IPS-20b (cell line): ENCODE measurements at regions not wholly inside any gene's neighbourhood (a gene's known extent, or its start where the extent isn't known, plus 50 kb on each side); places are given as distances from the start of the nearest gene placed in this dataset.
"Not testable (repeated sequence)": the region's sequence is repeated elsewhere in the genome, so short reads cannot be mapped to it uniquely, and the experiment has no call there.

ENCODE experiments used
- H3K27ac ChIP-seq: one replicate; pipeline ENCODE4 v1.5.1; 2013; ENCODE audit warnings: low read length
- H3K27me3 ChIP-seq: 2 replicates; pipeline ENCODE4 v1.6.1; 2013; ENCODE audit warnings: mild to moderate bottlenecking, low read length, inconsistent platforms; ENCODE audit not compliant: insufficient read depth
- H3K36me3 ChIP-seq: 2 replicates; pipeline ENCODE4 v1.6.1; 2013; ENCODE audit warnings: low read depth, mild to moderate bottlenecking, inconsistent platforms, low read length, moderate library complexity; ENCODE audit not compliant: insufficient read depth
- H3K4me1 ChIP-seq: 2 replicates; pipeline ENCODE4 v1.6.1; 2013; ENCODE audit warnings: mild to moderate bottlenecking, control low read depth, inconsistent platforms, low read length, moderate library complexity; ENCODE audit not compliant: insufficient read depth
- H3K4me3 ChIP-seq: 2 replicates; pipeline ENCODE4 v1.5.1; 2013; ENCODE audit warnings: mild to moderate bottlenecking, low read length, inconsistent platforms
- H3K9ac ChIP-seq: 2 replicates; pipeline ENCODE4 v1.6.1; 2013; ENCODE audit warnings: low read depth, mild to moderate bottlenecking, inconsistent platforms, low read length, moderate library complexity
- H3K9me3 ChIP-seq: 2 replicates; pipeline ENCODE4 v1.6.1; 2013; ENCODE audit warnings: mild to moderate bottlenecking, low read depth, low read length, inconsistent platforms; ENCODE audit not compliant: insufficient read depth

GRCh38 chr7:81045491-81046030, 126.7 kb upstream of the SEMA3C start:
- no peaks in the 10 kb centered on the region for H3K27me3 ChIP-seq
- no peak overlapping the region for H3K9ac ChIP-seq
- H3K4me3 ChIP-seq, result no peak overlapping the region
- no peaks in the 10 kb centered on the region for H3K4me1 ChIP-seq
- H3K9me3 ChIP-seq, result peaks cover 12% of the 10 kb centered on the region; the same call in 1 of the 2 replicates
- H3K36me3 ChIP-seq, result no peaks in the 10 kb centered on the region
- H3K27ac ChIP-seq, result no peak overlapping the region

DNA sequence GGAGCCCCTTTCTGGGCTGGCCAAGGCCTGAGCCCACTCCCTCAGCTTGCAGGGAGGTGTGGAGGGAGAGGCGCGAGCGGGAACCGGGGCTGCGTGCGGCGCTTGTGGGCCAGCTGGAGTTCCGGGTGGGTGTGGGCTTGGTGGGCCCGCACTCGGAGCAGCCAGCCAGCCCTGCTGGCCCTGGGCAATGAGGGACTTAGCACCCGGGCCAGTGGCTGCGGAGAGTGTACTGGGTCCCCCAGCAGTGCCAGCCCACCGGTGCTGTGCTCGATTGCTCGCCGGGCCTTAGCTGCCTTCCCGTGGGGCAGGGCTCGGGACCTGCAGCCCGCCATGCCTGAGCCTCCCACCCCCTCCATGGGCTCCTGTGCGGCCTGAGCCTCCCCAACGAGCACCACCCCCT, 123.8 kb upstream of the SEMA3C start:
- H3K27me3 ChIP-seq, H3K9ac ChIP-seq, H3K9me3 ChIP-seq, H3K36me3 ChIP-seq, H3K4me1 ChIP-seq, H3K4me3 ChIP-seq, H3K27ac ChIP-seq: not testable (repeated sequence)

DNA sequence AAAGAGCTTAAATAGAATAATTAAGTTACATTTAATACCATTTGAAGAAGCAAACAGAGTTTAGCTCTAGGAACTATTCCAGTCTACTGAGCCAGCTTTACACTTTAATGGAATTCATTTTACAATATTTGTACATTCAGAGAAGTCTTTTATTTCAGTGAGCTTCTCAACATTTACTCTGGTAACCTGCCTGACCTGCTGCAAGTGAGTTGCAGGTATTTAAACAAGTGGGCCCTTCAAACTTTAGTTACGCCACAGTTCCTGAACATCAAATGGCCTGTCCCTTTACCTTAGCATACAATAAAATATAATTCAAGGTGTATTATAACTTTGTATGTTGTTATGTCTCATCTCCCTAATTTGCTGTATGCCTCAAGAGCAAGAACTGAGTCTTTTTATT, 121.6 kb upstream of the SEMA3C start:
- Histone ChIP-seq H3K27ac (no peak overlapping the region), H3K4me3 (no peak overlapping the region)

DNA sequence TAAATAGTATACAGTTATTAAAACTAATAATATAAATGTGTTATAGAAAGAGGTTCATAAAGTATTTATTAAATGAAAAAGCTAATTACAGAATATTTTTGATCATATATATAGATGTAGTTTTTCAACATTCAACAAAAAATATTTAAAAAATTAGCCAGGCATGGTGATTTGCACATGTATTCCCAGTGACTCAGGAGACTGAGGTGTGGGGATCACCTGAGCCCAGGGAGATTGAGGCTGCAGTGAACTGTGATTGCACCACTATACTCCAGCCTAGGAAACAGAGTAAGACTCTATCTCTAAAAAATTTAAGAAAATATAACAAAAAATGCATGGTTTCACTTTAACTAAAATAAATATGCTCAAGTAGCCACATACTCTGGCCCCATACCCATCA, 118.0 kb upstream of the SEMA3C start:
- no peaks in the 10 kb centered on the region for H3K27me3 ChIP-seq
- H3K9ac ChIP-seq, result no peak overlapping the region
- H3K4me1 ChIP-seq, result no peaks in the 10 kb centered on the region
- H3K9me3 ChIP-seq, result no peaks in the 10 kb centered on the region
- no peak overlapping the region for H3K4me3 ChIP-seq
- no peak overlapping the region for H3K27ac ChIP-seq
- no peaks in the 10 kb centered on the region for H3K36me3 ChIP-seq

More for the DNA sequence above, 121.6 kb upstream of the SEMA3C start:
- no peak overlapping the region for H3K9ac ChIP-seq
- no peaks in the 10 kb centered on the region for H3K27me3 ChIP-seq
- H3K36me3 ChIP-seq, result no peaks in the 10 kb centered on the region
- no peaks in the 10 kb centered on the region for H3K9me3 ChIP-seq
- no peaks in the 10 kb centered on the region for H3K4me1 ChIP-seq

DNA sequence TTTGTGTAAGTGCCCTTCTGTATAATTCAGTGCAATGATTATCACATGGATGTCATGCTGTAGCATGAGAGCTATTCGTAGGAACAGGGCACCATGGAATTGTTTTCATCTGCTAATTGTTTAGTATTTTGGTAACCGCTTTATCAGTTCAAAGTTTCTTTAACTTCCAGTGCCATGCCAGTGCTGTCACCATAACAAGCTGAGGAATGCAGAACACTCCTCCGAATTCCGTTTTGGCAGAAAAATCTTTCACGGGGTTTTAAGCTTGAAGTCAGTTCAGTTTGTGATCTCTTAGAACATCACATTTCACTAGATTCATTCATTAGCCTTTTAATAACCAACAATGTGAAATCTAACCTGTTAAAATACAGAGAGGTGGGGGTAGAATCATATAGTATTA, 117.2 kb upstream of the SEMA3C start:
- Histone ChIP-seq H3K9ac (no peak overlapping the region), H3K27ac (no peak overlapping the region), H3K4me3 (no peak overlapping the region), H3K36me3 (no peaks in the 10 kb centered on the region), H3K4me1 (no peaks in the 10 kb centered on the region), H3K9me3 (no peaks in the 10 kb centered on the region), H3K27me3 (no peaks in the 10 kb centered on the region)

DNA sequence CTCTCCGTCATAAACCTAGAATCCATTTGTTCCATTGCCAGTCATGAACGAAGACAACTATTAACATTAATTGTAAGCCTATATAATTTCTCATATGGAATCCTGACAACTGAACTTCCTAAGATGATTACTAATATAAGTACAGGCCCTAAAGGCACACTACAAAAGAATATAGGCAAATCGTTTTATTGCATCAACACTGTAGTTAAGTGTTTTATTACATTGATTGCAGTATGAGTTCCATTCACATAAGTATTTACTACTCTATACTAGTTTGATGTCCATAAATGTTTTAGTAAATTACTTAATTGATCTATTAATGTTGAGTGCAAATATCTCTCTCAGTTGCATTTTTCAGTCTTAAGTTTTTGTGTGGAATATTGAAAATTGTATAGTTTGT, 113.1 kb upstream of the SEMA3C start:
- Histone ChIP-seq H3K9ac (no peak overlapping the region), H3K27me3 (no peaks in the 10 kb centered on the region), H3K4me1 (no peaks in the 10 kb centered on the region), H3K9me3 (no peaks in the 10 kb centered on the region), H3K27ac (no peak overlapping the region), H3K4me3 (no peak overlapping the region), H3K36me3 (no peaks in the 10 kb centered on the region)

- Histone ChIP-seq H3K9me3 (no peaks in the 10 kb centered on the region), H3K4me3 (no peak overlapping the region), H3K9ac (no peak overlapping the region), H3K4me1 (no peaks in the 10 kb centered on the region), H3K27me3 (no peaks in the 10 kb centered on the region), H3K36me3 (no peaks in the 10 kb centered on the region), H3K27ac (no peak overlapping the region)
Measured at GRCh38 chr7:81031243-81031642, 112.4 kb upstream of the SEMA3C start.

DNA sequence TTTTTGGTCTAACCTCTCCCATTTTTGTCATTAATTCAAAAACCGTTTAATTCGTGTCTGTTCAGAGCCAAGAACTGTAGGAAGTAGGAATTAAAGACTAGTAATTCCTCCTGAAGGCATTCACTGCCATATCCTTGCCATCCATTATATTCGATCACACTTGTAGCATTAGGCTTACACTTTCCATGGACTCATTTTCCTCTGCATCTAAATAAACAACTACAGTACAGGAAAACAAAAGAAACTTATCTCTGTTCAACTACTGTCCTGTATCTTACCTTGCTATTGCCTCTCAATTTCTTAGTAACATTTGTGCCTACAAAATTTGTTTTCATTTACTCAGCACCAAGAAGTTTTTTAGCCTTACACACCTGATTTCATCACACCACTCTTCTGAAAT, 111.6 kb upstream of the SEMA3C start:
- H3K9me3 ChIP-seq, result no peaks in the 10 kb centered on the region
- H3K4me1 ChIP-seq, result no peaks in the 10 kb centered on the region
- no peak overlapping the region for H3K9ac ChIP-seq
- no peaks in the 10 kb centered on the region for H3K36me3 ChIP-seq
- no peaks in the 10 kb centered on the region for H3K27me3 ChIP-seq
- no peak overlapping the region for H3K27ac ChIP-seq
- no peak overlapping the region for H3K4me3 ChIP-seq

GRCh38 chr7:81029511-81029910, 110.7 kb upstream of the SEMA3C start:
- H3K4me3 ChIP-seq, result no peak overlapping the region
- no peak overlapping the region for H3K9ac ChIP-seq
- H3K36me3 ChIP-seq, result no peaks in the 10 kb centered on the region
- no peaks in the 10 kb centered on the region for H3K4me1 ChIP-seq
- H3K27me3 ChIP-seq, result no peaks in the 10 kb centered on the region
- H3K9me3 ChIP-seq, result no peaks in the 10 kb centered on the region
- H3K27ac ChIP-seq, result no peak overlapping the region

DNA sequence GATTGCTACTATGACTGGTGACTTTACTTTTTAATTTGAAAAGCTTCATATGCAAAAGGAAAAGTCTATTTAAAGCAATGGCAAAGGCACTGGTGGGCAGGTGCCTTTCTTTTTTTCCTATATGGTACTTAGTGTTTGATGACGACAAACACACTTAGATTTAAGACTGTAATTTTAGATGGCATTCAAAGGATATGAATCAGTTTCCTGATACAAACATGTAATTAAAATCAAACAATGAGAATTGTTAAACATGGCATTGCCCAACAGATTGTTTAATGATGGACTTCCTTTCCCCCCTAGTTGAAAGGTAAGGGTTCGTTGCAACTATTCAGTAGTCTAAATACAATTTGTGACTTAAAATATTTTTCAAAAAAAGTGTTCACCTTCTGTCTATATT, 106.5 kb upstream of the SEMA3C start:
- H3K4me1 ChIP-seq, result no peaks in the 10 kb centered on the region
- no peaks in the 10 kb centered on the region for H3K36me3 ChIP-seq
- H3K27me3 ChIP-seq, result no peaks in the 10 kb centered on the region
- H3K9me3 ChIP-seq, result no peaks in the 10 kb centered on the region
- H3K27ac ChIP-seq, result no peak overlapping the region
- H3K9ac ChIP-seq, result no peak overlapping the region
- H3K4me3 ChIP-seq, result no peak overlapping the region

GRCh38 chr7:81014908-81015307, 96.1 kb upstream of the SEMA3C start:
- Histone ChIP-seq H3K4me1 (peaks cover 6% of the 10 kb centered on the region), H3K27ac (no peak overlapping the region), H3K9ac (no peak overlapping the region), H3K4me3 (no peak overlapping the region), H3K36me3 (no peaks in the 10 kb centered on the region), H3K9me3 (no peaks in the 10 kb centered on the region; the same call in 1 of the 2 replicates), H3K27me3 (no peaks in the 10 kb centered on the region)

DNA sequence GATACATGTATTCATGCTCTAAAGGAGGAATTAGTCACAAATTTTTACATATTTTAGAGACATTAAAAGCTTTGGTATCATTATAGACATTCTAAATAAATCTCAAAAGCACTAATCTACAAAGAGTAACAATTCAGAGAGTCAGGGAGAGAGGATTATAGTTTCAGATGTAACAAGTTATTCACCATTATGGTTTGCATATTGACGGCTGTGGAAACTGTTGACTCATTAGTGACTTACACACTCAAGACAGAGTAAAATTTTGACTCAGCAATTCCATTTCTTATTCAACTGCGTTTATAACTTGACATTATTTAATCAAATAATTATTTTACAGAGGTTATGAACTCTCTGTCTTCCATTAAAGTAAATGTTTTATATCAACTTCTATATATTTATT, 95.4 kb upstream of the SEMA3C start:
- Histone ChIP-seq H3K36me3 (no peaks in the 10 kb centered on the region), H3K4me1 (peaks cover 6% of the 10 kb centered on the region), H3K9me3 (no peaks in the 10 kb centered on the region; the same call in 1 of the 2 replicates), H3K27me3 (no peaks in the 10 kb centered on the region), H3K27ac (no peak overlapping the region), H3K4me3 (no peak overlapping the region), H3K9ac (no peak overlapping the region)
